ENCODE measurements at regions not wholly inside any gene's neighbourhood (a gene's known extent, or its start where the extent isn't known, plus 50 kb on each side); places are given as distances from the start of the nearest gene placed in this dataset.

DNA sequence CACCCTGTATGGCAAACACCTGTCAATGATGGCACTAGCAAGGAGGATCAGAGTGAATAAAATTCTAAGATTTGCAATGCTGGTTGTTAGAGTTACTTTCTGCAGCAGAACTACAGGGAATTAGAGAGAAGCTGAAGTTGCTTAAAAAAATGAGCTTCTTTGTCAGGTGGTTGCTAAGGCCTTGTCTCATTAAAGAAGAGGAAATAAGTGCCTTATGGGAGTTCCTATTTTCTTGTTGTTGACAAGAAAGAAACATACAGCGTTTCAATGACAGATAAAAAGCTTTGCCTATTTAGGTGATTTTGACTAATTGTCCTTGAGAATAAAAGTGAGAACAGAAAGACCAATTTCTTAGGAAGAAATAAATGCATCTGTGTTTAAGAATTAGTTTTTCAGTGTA lies 106.0 kb upstream of the ARHGAP24 start (continued):
- TF ChIP-seq, protein P1, sequence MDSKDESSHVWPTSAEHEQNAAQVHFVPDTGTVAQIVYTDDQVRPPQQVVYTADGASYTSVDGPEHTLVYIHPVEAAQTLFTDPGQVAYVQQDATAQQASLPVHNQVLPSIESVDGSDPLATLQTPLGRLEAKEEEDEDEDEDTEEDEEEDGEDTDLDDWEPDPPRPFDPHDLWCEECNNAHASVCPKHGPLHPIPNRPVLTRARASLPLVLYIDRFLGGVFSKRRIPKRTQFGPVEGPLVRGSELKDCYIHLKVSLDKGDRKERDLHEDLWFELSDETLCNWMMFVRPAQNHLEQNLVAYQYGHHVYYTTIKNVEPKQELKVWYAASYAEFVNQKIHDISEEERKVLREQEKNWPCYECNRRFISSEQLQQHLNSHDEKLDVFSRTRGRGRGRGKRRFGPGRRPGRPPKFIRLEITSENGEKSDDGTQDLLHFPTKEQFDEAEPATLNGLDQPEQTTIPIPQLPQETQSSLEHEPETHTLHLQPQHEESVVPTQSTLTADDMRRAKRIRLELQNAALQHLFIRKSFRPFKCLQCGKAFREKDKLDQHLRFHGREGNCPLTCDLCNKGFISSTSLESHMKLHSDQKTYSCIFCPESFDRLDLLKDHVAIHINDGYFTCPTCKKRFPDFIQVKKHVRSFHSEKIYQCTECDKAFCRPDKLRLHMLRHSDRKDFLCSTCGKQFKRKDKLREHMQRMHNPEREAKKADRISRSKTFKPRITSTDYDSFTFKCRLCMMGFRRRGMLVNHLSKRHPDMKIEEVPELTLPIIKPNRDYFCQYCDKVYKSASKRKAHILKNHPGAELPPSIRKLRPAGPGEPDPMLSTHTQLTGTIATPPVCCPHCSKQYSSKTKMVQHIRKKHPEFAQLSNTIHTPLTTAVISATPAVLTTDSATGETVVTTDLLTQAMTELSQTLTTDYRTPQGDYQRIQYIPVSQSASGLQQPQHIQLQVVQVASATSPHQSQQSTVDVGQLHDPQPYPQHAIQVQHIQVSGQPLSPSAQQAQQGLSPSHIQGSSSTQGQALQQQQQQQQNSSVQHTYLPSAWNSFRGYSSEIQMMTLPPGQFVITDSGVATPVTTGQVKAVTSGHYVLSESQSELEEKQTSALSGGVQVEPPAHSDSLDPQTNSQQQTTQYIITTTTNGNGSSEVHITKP (IDR thresholded peaks at IDR 0.05; ENCODE audit: partially characterized antibody), result no peak
- TF ChIP-seq CHD2 (IDR thresholded peaks at IDR 0.05; ENCODE audit: low read depth, low read length), result no peak
- no peak for TF ChIP-seq TAF15 (IDR thresholded peaks at IDR 0.05; ENCODE audit: low read depth, low read length)
- TF ChIP-seq GABPB1 (CRISPR knock-in tag; IDR thresholded peaks at IDR 0.05), result no peak

DNA sequence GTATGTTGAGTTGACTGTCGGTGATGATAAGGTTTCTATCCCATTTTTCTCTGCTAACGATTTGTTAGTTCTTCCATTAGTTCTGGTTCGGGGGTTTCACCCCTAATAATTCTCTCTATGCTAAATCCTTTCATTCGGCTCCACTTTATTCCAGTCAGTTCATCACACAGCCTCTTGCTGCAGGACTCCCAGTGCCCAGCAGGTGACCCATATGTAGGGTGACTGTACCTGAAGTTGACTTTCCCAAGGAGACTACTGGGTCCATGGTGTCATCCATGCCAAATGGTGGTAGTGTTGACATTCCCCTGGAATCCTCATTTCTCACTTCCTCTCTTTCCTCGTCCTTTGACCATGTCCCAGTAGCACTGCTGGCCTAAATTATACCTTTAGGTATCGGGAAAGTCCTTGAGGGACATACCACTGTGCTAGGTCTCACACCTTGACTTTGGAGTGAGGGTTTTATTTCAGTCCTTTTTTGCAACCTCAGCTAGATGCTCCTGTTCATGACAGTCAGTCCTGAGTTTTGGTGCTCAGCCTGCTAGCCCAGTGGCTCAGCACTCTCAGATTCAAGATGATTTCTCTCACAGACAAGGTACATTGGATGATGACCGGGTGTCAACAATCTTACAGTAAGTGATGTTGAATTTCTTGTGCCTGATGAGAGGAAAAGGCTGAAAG lies 105.1 kb upstream of the ARHGAP24 start:
- no peak overlapping the region for H3K4me2 ChIP-seq (ENCODE audit: insufficient read depth, low read length)
- H3K9me1 ChIP-seq (ENCODE audit: control insufficient read depth, insufficient read depth, low read length), result no peaks in the 10 kb centered on the region
- no peak overlapping the region for H2AFZ ChIP-seq (ENCODE audit: low read depth, low read length)
- no peaks in the 10 kb centered on the region for H4K20me1 ChIP-seq (replicated peaks; ENCODE audit: control insufficient read depth, insufficient read depth, low read length)
- no peaks in the 10 kb centered on the region for H3K79me2 ChIP-seq (ENCODE audit: control insufficient read depth, insufficient read depth, low read length)
- no peak for ATAC-seq
- FAIRE-seq, result no peak
- H3K9ac ChIP-seq (ENCODE audit: insufficient read depth in 1 of 2, low read depth in 2 of 2, low read length in 2 of 2), result no peak overlapping the region
- CTCF ChIA-PET (ENCODE audit: low intra/inter-chr PET ratio), result interaction anchor here (1.0 kb wide), 1 partner anchor 600 kb away, joined by 3 read pairs; no protein-coding TSS in a partner anchor
- POLR2A ChIA-PET, result no interaction called here
- no peak overlapping the region for H3K27ac ChIP-seq (ENCODE audit: extremely low read depth, low read depth, low read length)
- no peaks in the 10 kb centered on the region for H3K4me1 ChIP-seq (replicated peaks in 1 of 2; ENCODE audit: control insufficient read depth in 2 of 2, insufficient read depth in 2 of 2, low read length in 2 of 2)
- H3K36me3 ChIP-seq (ENCODE audit: control insufficient read depth, insufficient read depth, low read length), result no peaks in the 10 kb centered on the region
- no peaks in the 10 kb centered on the region; the same call in 1 of the 2 replicates for H3K9me3 ChIP-seq (replicated peaks; ENCODE audit: control insufficient read depth, insufficient read depth, low read depth, low read length)
- no peak overlapping the region for H3K4me3 ChIP-seq
- WGBS (ENCODE audit: insufficient coverage, low coverage, missing lambda C conversion rate), result 2% methylated on average over 7 of the region's 7 CpGs
- DNase-seq (ENCODE audit: extremely low read depth in 1 of 4, low spot score in 3 of 4), result no peak
- in situ Hi-C loops (cut with MboI), result no loop called here
- intact Hi-C loops (cut with micrococcal nuclease), result loop anchor here (1.0 kb wide), 2 partner anchors 223 to 286 kb away; no protein-coding TSS in a partner anchor
- no peak for TF ChIP-seq KDM1A (IDR thresholded peaks at IDR 0.05)
- TF ChIP-seq CREM (IDR thresholded peaks at IDR 0.05; ENCODE audit: low read depth), result no peak
- TF ChIP-seq C11orf30 (IDR thresholded peaks at IDR 0.05; ENCODE audit: low read depth), result 0 out of 2 replicates have a peak, but pooled peaks have one; percentile 5
- TF ChIP-seq SPI1 (IDR thresholded peaks at IDR 0.05; ENCODE audit: borderline replicate concordance, low read depth, low read length), result 0 out of 2 replicates have a peak, but pooled peaks have one; percentile 2
- peak; percentile 21; the same call in 1 of the 2 replicates for TF ChIP-seq ZNF316 (IDR thresholded peaks at IDR 0.05)
- no TSS peak for BruUV-seq (replicated peaks)
- no peaks in the 10 kb centered on the region for H3K27me3 ChIP-seq (ENCODE audit: control insufficient read depth in 2 of 2, insufficient read depth in 2 of 2, low read length in 2 of 2)

Data from K562 (cell line).